Umbilical cord (tissue), 1 donor: ENCODE measurements at regions not wholly inside any gene's neighbourhood (a gene's known extent, or its start where the extent isn't known, plus 50 kb on each side); places are given as distances from the start of the nearest gene placed in this dataset.

Source experiments
- DNase-seq: peaks from one replicate; pipeline ENCODE4 v3.0.0-alpha.2; 2015; ENCODE audit warnings: low spot score

GRCh38 chr1:117802531-117803257 lies 126.7 kb downstream of the GDAP2 start:
- no peak for DNase-seq

- no peak for DNase-seq
Observed at GRCh38 chr1:117803318-117803717, 126.1 kb downstream of the GDAP2 start.

- peak; percentile 38 for DNase-seq
Observed at GRCh38 chr1:117809764-117810163, 119.7 kb downstream of the GDAP2 start.

GRCh38 chr1:117810553-117810952 lies 118.9 kb downstream of the GDAP2 start:
- DNase-seq = peak; percentile 37

GRCh38 chr1:117812869-117813511 lies 116.4 kb downstream of the GDAP2 start:
- DNase-seq = peak; percentile 84
